ENCODE measurements at regions not wholly inside any gene's neighbourhood (a gene's known extent, or its start where the extent isn't known, plus 50 kb on each side); places are given as distances from the start of the nearest gene placed in this dataset.

DNA sequence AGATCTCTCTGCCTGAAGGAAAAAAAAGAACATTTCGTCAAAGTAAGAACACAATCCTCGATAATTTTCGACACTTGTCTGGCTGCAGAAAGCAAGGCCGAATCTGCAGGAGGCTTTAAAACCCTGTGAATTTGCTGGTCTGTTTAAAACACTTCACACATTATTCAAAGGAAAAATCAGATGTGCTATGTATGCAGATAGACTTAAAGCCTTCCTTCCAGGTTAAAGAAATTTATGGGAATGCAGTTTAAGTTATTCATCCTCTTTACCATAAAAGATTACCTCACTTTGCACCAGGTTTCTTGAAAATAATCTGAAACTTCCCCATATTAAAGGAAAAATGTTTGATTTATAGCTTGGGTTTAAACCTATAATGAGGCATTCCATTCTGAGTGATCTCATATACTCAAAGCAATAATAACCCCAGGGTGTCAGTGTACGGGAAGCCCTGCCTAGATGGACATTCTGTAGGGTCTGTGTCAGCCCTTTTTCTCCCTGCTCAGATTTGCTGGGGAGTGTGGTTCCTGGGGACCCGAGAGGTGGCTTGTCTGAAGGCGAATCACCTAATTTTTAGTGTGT lies 323.5 kb upstream of the SLC24A2 start:
- no peak for DNase-seq

GRCh38 chr9:20111173-20111843 lies 322.5 kb upstream of the SLC24A2 start:
- DNase-seq = no peak

GRCh38 chr9:20095430-20096092 lies 306.7 kb upstream of the SLC24A2 start:
- DNase-seq = no peak

DNA sequence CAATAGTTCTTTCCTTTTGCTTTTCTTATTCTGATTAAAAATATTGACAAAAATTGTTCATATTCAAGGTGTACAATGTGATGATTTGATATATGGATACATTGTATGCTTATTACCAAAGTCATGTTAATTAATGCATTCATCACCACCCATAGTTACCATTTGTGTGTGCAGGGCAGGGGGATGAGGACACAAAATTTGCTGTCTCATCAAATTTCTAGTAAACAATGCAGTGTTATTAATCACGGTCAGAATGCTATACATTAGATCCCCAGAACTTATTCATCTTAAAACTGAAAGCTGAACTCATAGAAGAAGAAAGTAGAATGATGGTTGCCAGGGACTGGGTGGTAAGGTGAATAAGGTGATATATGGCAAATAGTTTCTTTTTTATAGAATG lies 303.7 kb upstream of the SLC24A2 start:
- no peak for DNase-seq

DNA sequence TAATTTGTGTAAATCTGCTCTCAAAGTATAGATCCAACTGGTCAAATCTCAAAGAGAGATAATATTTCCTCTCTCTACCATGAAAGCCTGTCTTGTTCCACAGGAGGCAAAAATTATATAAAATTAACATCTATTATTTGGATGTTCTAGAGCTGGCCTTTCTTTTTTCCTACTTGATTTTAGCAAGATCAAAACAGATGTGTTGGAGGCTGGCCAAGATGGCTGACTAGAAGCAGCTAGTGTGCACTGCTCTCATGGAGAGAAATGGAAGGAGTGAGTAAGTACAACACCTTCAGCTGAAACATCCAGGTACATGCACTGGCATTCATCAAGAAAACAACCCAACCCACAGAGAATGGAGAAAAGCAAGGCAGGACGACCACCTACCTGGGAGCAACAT lies 298.6 kb upstream of the SLC24A2 start:
- DNase-seq = no peak

DNA sequence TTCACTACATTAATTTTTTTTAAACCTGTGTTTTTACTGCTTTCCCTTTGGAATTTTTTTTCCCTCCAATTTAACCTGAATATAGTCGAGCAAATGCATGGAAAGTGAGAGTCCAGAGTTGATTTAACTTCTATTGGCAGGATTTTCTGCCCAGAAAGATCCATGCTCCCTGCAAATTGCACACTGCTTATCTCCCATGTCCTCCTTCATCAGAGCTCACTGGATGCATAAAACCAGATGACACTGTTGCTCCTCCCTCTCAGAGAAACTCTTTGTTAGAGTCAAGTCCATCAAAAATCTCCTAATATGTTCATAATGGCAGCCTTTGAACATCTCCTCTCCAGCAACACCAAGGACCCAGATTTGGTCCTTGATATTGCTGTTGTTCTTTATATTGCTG lies 297.0 kb upstream of the SLC24A2 start:
- no peak for DNase-seq

- DNase-seq = no peak
These were observed 295.3 kb upstream of the SLC24A2 start for GRCh38 chr9:20084125-20084524.

GRCh38 chr9:20083390-20083789 lies 294.6 kb upstream of the SLC24A2 start:
- DNase-seq = no peak

- no peak for DNase-seq
These were observed 294.0 kb upstream of the SLC24A2 start for GRCh38 chr9:20082831-20083230.

DNA sequence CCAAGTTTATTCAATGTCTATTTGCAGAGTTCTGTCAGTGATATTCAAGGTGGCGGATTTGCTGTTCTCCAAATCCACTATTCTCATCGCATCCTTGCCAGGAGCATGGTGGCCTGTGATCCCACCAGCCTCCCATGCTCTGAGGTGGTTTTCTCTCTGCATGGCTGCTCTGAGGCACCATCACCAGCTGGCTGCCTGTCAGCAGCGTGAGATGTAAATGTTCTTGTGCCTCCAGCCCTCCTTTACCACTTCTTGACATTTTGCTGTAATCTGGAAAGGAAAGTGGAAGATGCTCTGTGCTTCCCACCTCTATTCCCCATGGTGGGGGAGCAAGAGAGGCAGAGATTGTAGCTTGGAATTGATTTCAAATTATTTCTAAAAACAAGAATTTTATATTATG lies 293.6 kb upstream of the SLC24A2 start:
- DNase-seq = no peak

DNA sequence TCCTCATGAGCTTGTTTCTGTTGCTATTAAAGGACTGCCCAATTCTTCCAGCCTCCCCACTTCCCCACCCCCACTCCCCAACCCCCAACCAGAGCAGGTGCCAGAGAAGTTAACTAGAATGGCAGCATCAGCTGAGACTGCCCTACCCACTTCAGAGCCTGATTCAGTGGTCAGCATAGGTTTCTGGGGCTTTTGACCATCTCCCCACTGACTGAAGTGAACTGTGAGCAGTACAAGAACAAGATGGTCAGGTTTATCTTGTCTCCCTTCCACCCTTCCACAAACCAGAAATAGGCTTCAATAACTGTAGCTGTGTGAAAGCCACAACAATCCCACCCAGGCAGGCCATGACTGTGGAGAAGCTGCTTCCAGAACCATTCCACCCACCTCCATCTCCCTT lies 289.4 kb upstream of the SLC24A2 start:
- no peak for DNase-seq

GRCh38 chr9:20074291-20074690 lies 285.5 kb upstream of the SLC24A2 start:
- DNase-seq = no peak

DNA sequence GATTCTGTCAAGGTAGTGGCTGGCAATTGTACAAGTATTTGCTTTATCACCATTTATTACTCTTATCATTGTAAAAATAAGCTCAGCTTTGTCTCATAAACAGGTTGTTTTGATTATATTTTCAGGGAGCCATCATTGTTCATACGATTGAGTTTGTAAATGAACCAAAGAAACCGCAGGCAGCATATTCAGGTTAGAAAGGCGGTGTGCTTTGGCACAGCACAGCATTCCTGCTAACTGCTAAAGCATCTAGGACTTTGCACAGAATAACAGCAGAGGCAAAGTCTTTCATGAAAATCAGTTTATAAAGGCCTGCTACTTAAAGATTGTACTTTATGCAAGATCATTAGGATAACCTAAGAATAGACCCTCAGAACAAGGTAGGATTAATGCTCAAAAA lies 281.5 kb upstream of the SLC24A2 start:
- no peak for DNase-seq

GRCh38 chr9:20065796-20066700 lies 277.2 kb upstream of the SLC24A2 start:
- DNase-seq = no peak

DNA sequence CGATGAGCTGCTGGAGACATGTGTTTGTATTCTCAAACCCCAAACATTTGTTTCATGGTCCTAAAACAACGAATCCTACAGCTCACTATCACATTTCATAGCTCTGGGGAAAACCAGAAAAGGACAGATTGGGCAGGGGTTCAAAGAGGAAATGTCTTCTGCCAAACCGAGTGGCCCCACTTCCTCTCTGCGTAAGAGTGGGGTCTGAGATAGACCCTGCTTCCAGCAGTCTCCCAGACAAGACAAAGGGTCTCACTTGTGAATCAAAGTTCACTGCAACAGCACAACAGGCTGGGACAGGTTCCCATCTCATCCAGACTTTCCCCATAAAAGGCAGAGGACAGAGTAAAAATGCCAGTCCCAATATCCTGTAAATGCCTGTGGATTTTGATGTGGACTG lies 276.2 kb upstream of the SLC24A2 start:
- DNase-seq = no peak

DNA sequence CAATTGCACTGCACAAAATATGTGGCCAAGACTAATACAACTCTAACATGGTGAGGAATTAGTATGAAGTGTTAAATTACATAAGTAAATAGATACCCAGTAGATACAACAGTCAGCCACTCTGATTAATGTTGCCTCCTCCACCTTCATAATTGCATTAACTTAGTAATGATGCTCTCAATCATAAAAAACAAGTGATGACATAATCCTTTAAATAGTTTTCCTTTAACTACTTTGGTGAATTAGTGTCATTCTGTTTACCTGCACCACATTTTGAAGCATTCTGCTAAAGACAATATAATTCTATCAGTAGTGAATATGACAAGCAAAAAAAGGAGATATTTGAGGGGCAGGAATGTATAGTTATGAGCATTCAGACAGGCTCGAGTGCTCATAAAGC lies 265.9 kb upstream of the SLC24A2 start:
- no peak for DNase-seq

- DNase-seq = no peak
These were observed 260.1 kb upstream of the SLC24A2 start for GRCh38 chr9:20048985-20049384.

- DNase-seq = no peak
These were observed 259.6 kb upstream of the SLC24A2 start for GRCh38 chr9:20048437-20048836.

DNA sequence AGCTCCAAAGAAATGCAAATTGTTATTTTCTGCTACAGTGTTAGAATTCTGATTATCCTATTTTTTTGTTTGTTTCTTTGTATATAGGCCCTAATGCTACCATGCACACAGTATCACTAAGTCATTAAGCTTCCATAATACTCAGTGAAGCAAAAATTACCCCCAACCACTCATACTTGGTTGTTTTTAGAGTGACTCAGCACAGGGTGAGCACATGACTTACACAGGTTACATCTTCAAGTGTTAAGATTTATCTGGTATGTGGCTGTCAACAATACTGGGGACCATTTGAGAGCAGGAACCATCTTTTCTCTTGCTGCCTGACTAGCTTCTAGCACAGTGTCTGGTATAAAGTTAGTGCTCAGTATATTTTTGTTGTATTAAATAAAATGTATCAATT lies 255.8 kb upstream of the SLC24A2 start:
- no peak for DNase-seq

GRCh38 chr9:20043461-20043860 lies 254.6 kb upstream of the SLC24A2 start:
- DNase-seq = no peak

GRCh38 chr9:20043035-20043434 lies 254.2 kb upstream of the SLC24A2 start:
- no peak for DNase-seq

GRCh38 chr9:20042128-20042711 lies 253.4 kb upstream of the SLC24A2 start:
- DNase-seq = no peak

GRCh38 chr9:20041697-20042081 lies 252.9 kb upstream of the SLC24A2 start:
- no peak for DNase-seq
